Naive thymus-derived CD4-positive, alpha-beta T cell (primary cell): ENCODE measurements at regions not wholly inside any gene's neighbourhood (a gene's known extent, or its start where the extent isn't known, plus 50 kb on each side); places are given as distances from the start of the nearest gene placed in this dataset.
A peak's percentile ranks its signal among the peaks of the same experiment; 100 is the strongest.

Experiments used
- ATAC-seq: fragments of 150-1000 bp; cut with Tn5 transposase; 2 replicates; pipeline ENCODE4 v1.10.0; 2021; ENCODE audit warnings: mild to moderate bottlenecking, moderate library complexity
- CTCF ChIA-PET: fragments of 350-600 bp; sonication (Branson Sonifier 250); formaldehyde crosslinking; loops from one replicate; lab custom pipeline; 2021; ENCODE audit warnings: antibody characterized with exemption; lab: Charles Lee
- POLR2A ChIA-PET: fragments of 350-600 bp; sonication (Branson Sonifier 250); formaldehyde crosslinking; loops from one replicate; lab custom pipeline; 2021; ENCODE audit warnings: antibody characterized with exemption, inconsistent platforms; lab: Charles Lee
- DNase-seq, 9 donors: peaks; one replicate each; pipeline versions ENCODE4 v3.0.0 to v3.0.0-alpha.2; 2020 to 2022; ENCODE audit warnings: mixed read lengths in 1 of 9
- H3K27ac ChIP-seq: one replicate; pipeline ENCODE4 v1.7.0; 2013; ENCODE audit warnings: mild to moderate bottlenecking, low read depth, low read length, moderate library complexity
- H3K27me3 ChIP-seq, 2 donors: one replicate each; pipeline ENCODE4 v1.7.0; 2013; ENCODE audit warnings: low read length in 2 of 2, mild to moderate bottlenecking in 2 of 2, moderate library complexity in 2 of 2; ENCODE audit not compliant: control insufficient read depth in 2 of 2, insufficient read depth in 2 of 2
- H3K36me3 ChIP-seq, 3 experiments: 1 replicate in 2 of 3; 2 replicates in 1 of 3; pipeline ENCODE4 v1.7.0; 2013; ENCODE audit warnings: low read length in 3 of 3, mild to moderate bottlenecking in 3 of 3, moderate library complexity in 1 of 3; ENCODE audit not compliant: insufficient read depth in 3 of 3, control insufficient read depth in 2 of 3
- H3K4me1 ChIP-seq, 2 donors: one replicate each; pipeline ENCODE4 v1.7.0; 2013; ENCODE audit warnings: low read length in 2 of 2, mild to moderate bottlenecking in 2 of 2, moderate library complexity in 1 of 2; ENCODE audit not compliant: control insufficient read depth in 2 of 2, insufficient read depth in 2 of 2
- H3K4me3 ChIP-seq: 2 replicates; pipeline ENCODE4 v1.7.0; 2013; ENCODE audit warnings: mild to moderate bottlenecking, low read length
- H3K9me3 ChIP-seq, 3 experiments: 1 replicate in 2 of 3; 2 replicates in 1 of 3; pipeline ENCODE4 v1.7.0; 2013; ENCODE audit warnings: low read length in 3 of 3; ENCODE audit not compliant: control insufficient read depth in 2 of 3
- H3K27ac Mint-ChIP-seq, 9 donors: one replicate each; pipeline ENCODE4 v1.8.0; 2020 to 2022; ENCODE audit warnings: mixed read lengths in 9 of 9, mild to moderate bottlenecking in 8 of 9, moderate library complexity in 5 of 9, inconsistent platforms in 2 of 9
- H3K27me3 Mint-ChIP-seq, 5 donors: one replicate each; pipeline ENCODE4 v1.8.0; 2021 to 2022; ENCODE audit warnings: mixed read lengths in 5 of 5, mild to moderate bottlenecking in 1 of 5
- H3K36me3 Mint-ChIP-seq, 5 donors: one replicate each; pipeline ENCODE4 v1.8.0; 2020 to 2022; ENCODE audit warnings: mixed read lengths in 5 of 5, mild to moderate bottlenecking in 3 of 5, inconsistent platforms in 1 of 5
- H3K4me1 Mint-ChIP-seq, 7 donors: one replicate each; pipeline ENCODE4 v1.8.0; 2020 to 2022; ENCODE audit warnings: mixed read lengths in 7 of 7, mild to moderate bottlenecking in 3 of 7, inconsistent platforms in 1 of 7
- H3K4me3 Mint-ChIP-seq, 10 donors: one replicate each; pipeline ENCODE4 v1.8.0; 2020 to 2022; ENCODE audit warnings: mild to moderate bottlenecking in 10 of 10, mixed read lengths in 10 of 10, moderate library complexity in 6 of 10, inconsistent platforms in 2 of 10
- H3K9me3 Mint-ChIP-seq, 11 donors: one replicate each; pipeline ENCODE4 v1.8.0; 2020 to 2022; ENCODE audit warnings: mixed read lengths in 11 of 11, mild to moderate bottlenecking in 4 of 11, inconsistent platforms in 1 of 11, moderate library complexity in 1 of 11
- intact Hi-C, 2 donors: fragments of 100-400 bp; cut with micrococcal nuclease; formaldehyde crosslinking; loops; one replicate each; pipeline ENCODE4 v1.15.1; 2023

DNA sequence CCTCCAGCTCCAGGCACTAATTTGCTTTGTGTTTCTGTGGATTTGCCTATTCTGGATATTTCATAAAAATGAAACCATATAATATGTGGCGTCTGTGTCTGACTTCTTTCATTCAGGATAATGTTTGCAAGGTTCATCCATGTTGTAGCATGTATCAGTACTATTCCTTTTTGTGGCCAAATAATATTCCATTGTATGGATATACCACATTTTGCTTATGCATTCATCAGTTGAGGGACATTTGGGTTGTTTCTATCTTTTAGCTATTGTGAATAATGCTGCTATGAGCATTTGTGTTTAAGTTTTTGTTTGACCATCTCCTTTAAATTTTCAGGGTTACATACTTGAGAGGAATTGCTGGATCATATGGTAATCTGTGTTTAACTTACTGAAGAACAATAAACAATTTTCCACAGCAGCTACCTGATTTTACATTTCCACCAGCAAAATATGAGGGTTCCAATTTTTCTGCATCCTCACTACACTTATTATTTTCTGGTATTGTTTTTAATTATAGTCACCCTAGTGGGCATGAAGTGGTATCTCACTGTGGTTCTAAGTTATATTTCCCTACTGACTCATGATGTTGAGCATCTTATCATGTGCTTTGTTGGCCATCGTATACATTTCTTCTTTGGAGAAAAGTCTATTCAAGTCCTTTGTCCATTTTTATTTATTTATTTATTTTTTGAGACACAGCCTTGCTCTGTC lies 63.9 kb downstream of the GCNT4 start:
- Mint-ChIP-seq H3K4me3 (no peak overlapping the region), H3K27me3 (peaks cover 0 to 4% (median 0%) of the 10 kb centered on the region in 5 donors), H3K36me3 (peaks cover 0 to 10% (median 7%) of the 10 kb centered on the region in 5 donors), H3K9me3 (peaks cover 0 to 11% (median 6%) of the 10 kb centered on the region in 11 donors), H3K4me1 (no peaks in the 10 kb centered on the region), H3K27ac (no peak overlapping the region)
- no peaks in the 10 kb centered on the region for H3K4me1 ChIP-seq
- no peak for DNase-seq
- H3K27ac ChIP-seq = no peak overlapping the region
- no peaks in the 10 kb centered on the region for H3K27me3 ChIP-seq
- no peak for ATAC-seq
- H3K9me3 ChIP-seq = no peaks in the 10 kb centered on the region
- ChIA-PET CTCF (interaction anchor here (0.6 kb wide), 1 partner anchor 1848 kb away, joined by 8 read pairs; no protein-coding TSS in a partner anchor), POLR2A (interaction anchor here (0.6 kb wide), 1 partner anchor 728 kb away, joined by 3 read pairs; no protein-coding TSS in a partner anchor)
- intact Hi-C loops = no loop called here
- no peaks in the 10 kb centered on the region for H3K36me3 ChIP-seq
- H3K4me3 ChIP-seq = no peak overlapping the region

GRCh38 chr5:74978345-74978744 lies 74.0 kb downstream of the GCNT4 start:
- ATAC-seq (no peak), DNase-seq (no peak)
- Mint-ChIP-seq H3K27me3 (peaks cover 0 to 4% (median 0%) of the 10 kb centered on the region in 5 donors), H3K9me3 (peaks cover 0 to 12% (median 5%) of the 10 kb centered on the region in 11 donors), H3K4me1 (peaks cover 16 to 42% (median 31%) of the 10 kb centered on the region in 7 donors), H3K36me3 (peaks cover 0 to 15% (median 5%) of the 10 kb centered on the region in 5 donors), H3K4me3 (no peak overlapping the region), H3K27ac (peak overlapping the region in 1 of 9 donors; percentile 37)
- Histone ChIP-seq H3K9me3 (no peaks in the 10 kb centered on the region), H3K27ac (no peak overlapping the region), H3K36me3 (no peaks in the 10 kb centered on the region), H3K4me1 (peaks cover 13 to 25% of the 10 kb centered on the region in 2 donors), H3K4me3 (no peak overlapping the region), H3K27me3 (no peaks in the 10 kb centered on the region)
- ChIA-PET CTCF (interaction anchor here (0.6 kb wide), 1 partner anchor 57 kb away, joined by 5 read pairs; no protein-coding TSS in a partner anchor), POLR2A (interaction anchor here (0.6 to 1.1 kb wide), 2 partner anchors 69 to 398 kb away, joined by 3 read pairs; no protein-coding TSS in a partner anchor)
- intact Hi-C loops = loop anchor here in 1 of 2 donors (10.0 kb wide), 1 partner anchor 46 kb away; no protein-coding TSS in a partner anchor

DNA sequence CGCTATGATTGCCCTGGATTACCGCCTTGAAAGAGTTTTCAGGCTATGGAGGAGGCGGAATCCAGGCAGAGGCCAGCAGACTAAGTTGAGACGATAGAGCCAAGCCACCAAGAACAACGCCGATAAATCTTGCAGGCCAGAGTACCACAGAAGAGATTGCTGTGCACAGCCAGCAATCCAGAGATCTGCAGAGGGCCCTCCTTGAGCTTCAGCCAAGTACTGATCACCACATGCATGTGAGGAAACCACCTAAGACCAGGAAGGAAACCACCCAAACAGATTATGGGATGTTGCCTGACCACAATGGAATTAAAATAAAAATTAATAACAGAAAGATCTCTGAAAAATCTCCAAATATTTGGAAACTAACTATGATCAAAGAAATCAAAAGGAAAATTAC lies 74.9 kb downstream of the GCNT4 start:
- intact Hi-C loops = loop anchor here in 1 of 2 donors (10.0 kb wide), 1 partner anchor 47 kb away; no protein-coding TSS in a partner anchor
- POLR2A ChIA-PET = interaction anchor here (1.0 to 1.1 kb wide), 2 partner anchors 68 to 70 kb away, joined by 3 read pairs; no protein-coding TSS in a partner anchor
- H3K4me1 ChIP-seq = peaks cover 13 to 34% of the 10 kb centered on the region in 2 donors
- ATAC-seq = no peak
- H3K27ac Mint-ChIP-seq = peak overlapping the region in 2 of 9 donors; percentile 28 to 37
- no peak for DNase-seq
- peaks cover 16 to 42% (median 31%) of the 10 kb centered on the region in 7 donors for H3K4me1 Mint-ChIP-seq
- no peaks in the 10 kb centered on the region for H3K36me3 ChIP-seq
- peaks cover 0 to 15% (median 5%) of the 10 kb centered on the region in 5 donors for H3K36me3 Mint-ChIP-seq
- H3K4me3 ChIP-seq = no peak overlapping the region
- H3K9me3 Mint-ChIP-seq = peaks cover 0 to 12% (median 5%) of the 10 kb centered on the region in 11 donors
- no peak overlapping the region for H3K4me3 Mint-ChIP-seq
- H3K27me3 Mint-ChIP-seq = peaks cover 0 to 4% (median 0%) of the 10 kb centered on the region in 5 donors
- H3K9me3 ChIP-seq = no peaks in the 10 kb centered on the region
- CTCF ChIA-PET = interaction anchor here (0.5 kb wide), 1 partner anchor 9 kb away, joined by 3 read pairs; no protein-coding TSS in a partner anchor
- no peaks in the 10 kb centered on the region for H3K27me3 ChIP-seq
- H3K27ac ChIP-seq = no peak overlapping the region

DNA sequence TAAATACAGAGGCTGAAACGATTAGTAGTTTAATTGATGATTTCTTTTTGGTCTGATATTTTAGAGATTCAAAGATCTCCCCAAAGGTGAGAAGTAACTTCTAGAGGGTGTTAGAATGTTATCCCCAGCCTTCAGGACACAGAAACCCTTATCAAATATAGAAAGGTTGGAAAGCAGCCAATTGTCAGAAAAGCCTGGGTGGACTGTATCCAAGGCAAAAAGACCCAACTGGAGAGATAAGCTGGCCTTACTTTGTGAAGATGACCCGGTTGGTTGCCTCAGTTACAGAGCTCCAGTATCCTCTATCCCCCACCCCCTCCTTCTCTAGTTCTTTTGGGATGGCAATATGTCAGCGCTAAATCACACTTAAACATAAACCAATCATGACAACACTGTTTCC lies 75.7 kb downstream of the GCNT4 start:
- peaks cover 0 to 15% (median 5%) of the 10 kb centered on the region in 11 donors for H3K9me3 Mint-ChIP-seq
- Histone ChIP-seq H3K4me1 (peaks cover 13 to 36% of the 10 kb centered on the region in 2 donors), H3K9me3 (no peaks in the 10 kb centered on the region), H3K4me3 (no peak overlapping the region), H3K27ac (no peak overlapping the region), H3K27me3 (no peaks in the 10 kb centered on the region), H3K36me3 (no peaks in the 10 kb centered on the region)
- no peak overlapping the region for H3K4me3 Mint-ChIP-seq
- no peak for DNase-seq
- intact Hi-C loops = loop anchor here in 1 of 2 donors (10.0 kb wide), 1 partner anchor 48 kb away; no protein-coding TSS in a partner anchor
- peak overlapping the region in 2 of 9 donors; percentile 41 to 93 for H3K27ac Mint-ChIP-seq
- ATAC-seq = no peak
- POLR2A ChIA-PET = interaction anchor here (0.8 kb wide), 1 partner anchor 51 kb away, joined by 3 read pairs; no protein-coding TSS in a partner anchor
- H3K36me3 Mint-ChIP-seq = peaks cover 0 to 15% (median 5%) of the 10 kb centered on the region in 5 donors
- CTCF ChIA-PET = no interaction called here
- H3K4me1 Mint-ChIP-seq = peaks cover 16 to 42% (median 31%) of the 10 kb centered on the region in 7 donors
- H3K27me3 Mint-ChIP-seq = peaks cover 0 to 4% (median 0%) of the 10 kb centered on the region in 5 donors

DNA sequence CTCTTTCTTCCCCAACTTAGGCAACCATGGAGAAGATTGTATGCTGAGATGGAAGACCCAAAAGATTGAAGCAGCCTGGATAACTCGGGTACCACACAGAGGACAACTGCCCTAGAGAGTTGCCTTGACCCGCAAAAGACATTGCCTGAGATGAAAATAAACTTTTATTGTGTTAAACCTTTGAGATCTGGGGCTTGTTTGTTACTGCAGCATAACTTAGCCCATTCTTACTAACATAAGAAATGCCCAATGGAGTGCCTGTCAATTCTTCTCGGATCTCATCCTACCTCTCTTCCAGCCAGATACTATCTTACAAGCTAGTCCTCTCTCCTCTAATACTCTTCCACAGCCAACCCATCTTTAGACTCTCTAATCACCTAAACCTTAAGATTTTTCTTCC lies 76.8 kb downstream of the GCNT4 start:
- Mint-ChIP-seq H3K4me1 (peaks cover 16 to 42% (median 31%) of the 10 kb centered on the region in 7 donors), H3K27me3 (peaks cover 0 to 4% (median 0%) of the 10 kb centered on the region in 5 donors), H3K9me3 (peaks cover 0 to 18% (median 5%) of the 10 kb centered on the region in 11 donors), H3K36me3 (peaks cover 0 to 15% (median 5%) of the 10 kb centered on the region in 5 donors), H3K27ac (peak overlapping the region in 8 of 9 donors; percentile 10 to 93 (median 65)), H3K4me3 (peak overlapping the region in 3 of 10 donors; percentile 8 to 70 (median 10))
- no peaks in the 10 kb centered on the region for H3K27me3 ChIP-seq
- ATAC-seq = no peak
- no peaks in the 10 kb centered on the region for H3K9me3 ChIP-seq
- H3K27ac ChIP-seq = no peak overlapping the region
- no peak overlapping the region for H3K4me3 ChIP-seq
- ChIA-PET CTCF (no interaction called here), POLR2A (interaction anchor here (0.6 to 1.1 kb wide), 2 partner anchors 54 to 75 kb away, joined by 3 read pairs; no protein-coding TSS in a partner anchor)
- intact Hi-C loops = loop anchor here in 1 of 2 donors (2.0 to 10.0 kb wide), 2 partner anchors 41 to 49 kb away; no protein-coding TSS in a partner anchor
- no peaks in the 10 kb centered on the region for H3K36me3 ChIP-seq
- no peak for DNase-seq
- peaks cover 13 to 36% of the 10 kb centered on the region in 2 donors for H3K4me1 ChIP-seq

DNA sequence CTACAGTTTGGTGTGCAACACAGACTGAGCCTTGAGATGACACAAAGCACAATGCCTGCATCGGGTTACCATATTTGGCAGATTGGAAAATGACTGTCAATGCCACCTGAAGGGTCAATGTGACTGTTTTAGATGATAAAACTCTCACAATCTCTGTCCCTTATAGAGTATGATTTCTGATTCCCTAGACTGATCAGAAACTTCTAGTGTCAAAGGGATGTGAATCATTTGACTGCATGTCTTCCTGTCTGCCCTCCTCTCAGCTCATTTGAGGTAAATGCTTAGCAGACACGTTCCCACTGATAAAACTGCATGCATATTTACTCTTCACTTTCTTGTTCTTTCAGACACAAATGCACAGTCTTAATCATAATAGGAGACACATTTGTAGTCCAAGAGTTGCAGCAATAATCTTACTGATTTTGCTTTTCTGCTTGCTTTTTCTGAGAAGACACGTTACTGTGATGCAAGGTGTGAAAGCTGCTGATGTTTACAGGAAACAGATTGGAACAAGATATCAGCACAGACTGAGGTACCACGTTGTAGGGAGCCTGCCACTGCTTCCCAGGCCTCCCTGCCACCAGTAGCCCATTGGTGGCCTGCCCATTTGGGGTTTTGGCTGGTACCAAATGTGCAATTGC lies 77.8 kb downstream of the GCNT4 start:
- Histone ChIP-seq H3K27ac (no peak overlapping the region), H3K4me3 (no peak overlapping the region)
- POLR2A ChIA-PET = interaction anchor here (0.8 to 1.2 kb wide), 5 partner anchors 18 to 262 kb away, joined by 3 to 5 read pairs (median 3); partner anchors contain the start of genes ANKRD31 and GCNT4

More for the DNA sequence above, 77.8 kb downstream of the GCNT4 start:
- Mint-ChIP-seq H3K4me1 (peaks cover 16 to 42% (median 31%) of the 10 kb centered on the region in 7 donors), H3K4me3 (peak overlapping the region in 8 of 10 donors; percentile 33 to 72 (median 54)), H3K27me3 (peaks cover 0 to 1% (median 0%) of the 10 kb centered on the region in 5 donors), H3K9me3 (peaks cover 0 to 18% (median 5%) of the 10 kb centered on the region in 11 donors), H3K27ac (peak overlapping the region; percentile 51 to 93 (median 84)), H3K36me3 (peaks cover 0 to 15% (median 5%) of the 10 kb centered on the region in 5 donors)
- ATAC-seq (peak; percentile 76), DNase-seq (peak in 6 of 9 donors; percentile 16 to 46 (median 39))
- intact Hi-C loops = loop anchor here in 1 of 2 donors (2.0 to 10.0 kb wide), 2 partner anchors 40 to 50 kb away; no protein-coding TSS in a partner anchor
- CTCF ChIA-PET = interaction anchor here (0.6 to 1.3 kb wide), 2 partner anchors 8 to 76 kb away, joined by 3 to 4 read pairs; no protein-coding TSS in a partner anchor
- peaks cover 13 to 36% of the 10 kb centered on the region in 2 donors for H3K4me1 ChIP-seq
- no peaks in the 10 kb centered on the region for H3K27me3 ChIP-seq
- no peaks in the 10 kb centered on the region for H3K9me3 ChIP-seq
- no peaks in the 10 kb centered on the region for H3K36me3 ChIP-seq
